ENCODE measurements at regions not wholly inside any gene's neighbourhood (a gene's known extent, or its start where the extent isn't known, plus 50 kb on each side); places are given as distances from the start of the nearest gene placed in this dataset.

- DNase-seq (ENCODE audit: low spot score) = no peak
These were observed 193.5 kb upstream of the PCDH17 start for GRCh38 chr13:57438072-57438471.

GRCh38 chr13:57443494-57443893 is 188.1 kb upstream of the PCDH17 start:
- no peak for DNase-seq (ENCODE audit: low spot score)

DNA sequence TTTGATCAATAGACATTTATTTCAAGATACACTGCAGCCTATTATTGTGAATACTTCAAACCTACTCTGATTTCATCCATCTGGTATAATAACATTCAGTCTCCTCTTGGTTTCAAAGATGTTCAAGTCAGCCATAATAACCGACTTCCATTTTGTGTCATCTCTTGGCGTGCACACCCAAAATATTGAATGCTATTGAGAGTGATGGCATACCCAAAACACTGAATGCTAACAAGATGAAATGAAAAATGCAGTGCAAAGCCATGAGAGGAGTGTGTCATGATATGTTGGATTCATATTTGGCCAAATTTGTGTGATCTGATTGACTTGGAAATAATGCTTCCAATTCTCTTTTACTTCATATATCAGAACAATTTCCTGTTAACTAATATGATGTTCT is 181.2 kb upstream of the PCDH17 start:
- DNase-seq (ENCODE audit: low spot score) = no peak

DNA sequence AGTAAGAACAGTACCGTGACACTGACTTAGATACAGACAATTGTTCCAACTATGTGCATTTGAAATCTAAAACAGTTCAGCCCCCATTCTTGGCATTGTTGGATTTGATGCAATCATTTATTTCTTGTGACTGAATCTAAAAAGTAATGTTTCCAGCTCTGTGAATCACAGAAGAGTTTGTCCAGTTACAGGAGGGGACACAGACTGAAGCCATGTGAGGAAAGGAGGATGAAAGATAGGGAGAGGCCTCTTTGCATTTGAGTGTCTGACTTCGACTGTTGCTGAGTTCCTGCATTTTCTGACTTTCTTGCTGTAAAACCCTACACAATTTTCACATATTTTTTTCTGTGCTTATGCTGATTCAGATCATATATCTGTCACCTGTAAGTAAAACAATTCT is 179.3 kb upstream of the PCDH17 start:
- DNase-seq (ENCODE audit: low spot score) = no peak

GRCh38 chr13:57470491-57470890 is 161.1 kb upstream of the PCDH17 start:
- no peak for DNase-seq (ENCODE audit: low spot score)

- DNase-seq (ENCODE audit: low spot score) = no peak
These were observed 140.2 kb upstream of the PCDH17 start for GRCh38 chr13:57491318-57491717.

DNA sequence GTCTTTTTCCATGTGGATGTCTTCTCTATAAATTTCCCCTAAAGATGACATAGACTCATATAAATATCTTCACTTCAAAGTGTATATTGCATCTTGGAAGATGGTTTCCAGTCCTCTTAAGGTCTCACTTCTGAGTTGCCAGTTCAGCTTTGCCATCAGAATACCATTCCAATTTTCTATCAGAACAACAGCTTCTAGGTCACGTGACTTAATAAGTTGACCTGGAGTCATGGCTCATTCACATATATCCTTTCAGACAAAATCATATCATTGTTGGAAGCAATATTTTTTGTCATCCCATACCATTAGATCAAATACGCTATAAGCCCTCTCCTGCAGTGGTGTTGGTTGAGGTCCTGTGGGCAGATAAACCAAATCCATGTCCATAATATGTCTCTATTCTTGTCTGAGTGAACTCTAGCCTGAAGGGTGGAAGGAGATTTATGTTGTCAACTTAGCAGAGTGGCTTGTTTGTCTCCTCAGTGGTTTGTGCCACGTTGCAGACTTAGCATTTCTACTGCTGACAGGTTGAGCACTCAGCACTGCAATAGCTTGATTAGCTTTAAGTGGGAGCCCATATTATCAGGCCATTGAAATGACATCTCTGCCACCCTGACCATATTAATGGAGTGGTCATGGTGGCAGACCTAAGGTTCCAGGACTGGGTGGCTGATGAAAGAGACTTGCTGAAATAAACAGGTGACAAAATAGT is 123.6 kb upstream of the PCDH17 start:
- DNase-seq (ENCODE audit: low spot score) = no peak

- no peak for DNase-seq (ENCODE audit: low spot score)
These were observed 119.9 kb upstream of the PCDH17 start for GRCh38 chr13:57511603-57512002.

GRCh38 chr13:57527114-57527735 is 104.3 kb upstream of the PCDH17 start:
- no peak for DNase-seq (ENCODE audit: low spot score)

DNA sequence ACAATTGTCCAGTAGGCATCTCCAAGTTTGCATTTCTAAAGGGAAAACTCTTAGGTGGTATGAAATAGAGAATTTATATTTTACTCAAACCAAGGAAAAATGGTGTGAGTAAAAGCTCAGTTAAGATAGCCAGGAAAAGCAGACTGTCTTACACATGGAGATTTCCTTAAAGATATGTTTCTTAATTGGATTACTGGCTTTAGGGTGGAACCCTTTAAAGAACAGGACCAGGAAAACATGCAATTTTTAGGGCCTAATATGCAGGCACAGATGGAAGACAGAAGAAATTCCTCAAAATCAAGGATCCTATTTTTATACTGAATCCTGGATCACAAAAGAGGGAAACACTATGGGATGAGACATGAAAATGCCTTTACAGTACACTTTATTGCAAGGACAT is 100.3 kb upstream of the PCDH17 start:
- DNase-seq (ENCODE audit: low spot score) = peak; percentile 74

- DNase-seq (ENCODE audit: low spot score) = no peak
These were observed 84.6 kb upstream of the PCDH17 start for GRCh38 chr13:57546942-57547341.

- no peak for DNase-seq (ENCODE audit: low spot score)
These were observed 79.1 kb upstream of the PCDH17 start for GRCh38 chr13:57552437-57552836.

DNA sequence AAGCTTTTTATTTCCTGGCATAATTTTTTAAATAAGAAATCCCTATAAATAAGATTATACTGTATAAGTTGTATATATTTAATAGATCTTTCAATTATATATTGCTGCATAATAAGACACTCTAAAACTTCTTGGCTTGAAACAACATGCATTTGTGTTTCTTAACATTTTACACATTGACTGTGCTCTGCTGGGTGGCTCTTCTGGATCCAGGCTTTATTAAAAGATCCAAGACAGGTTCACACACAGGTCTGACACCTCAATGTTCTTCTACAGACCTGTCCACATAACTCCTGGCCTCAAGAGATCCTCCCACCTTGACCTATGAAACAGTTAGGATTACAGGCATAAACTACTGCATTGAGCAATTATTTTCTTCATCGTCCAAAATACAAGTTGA is 77.6 kb upstream of the PCDH17 start:
- DNase-seq (ENCODE audit: low spot score) = no peak

- DNase-seq (ENCODE audit: low spot score) = peak; percentile 33
These were observed 73.5 kb upstream of the PCDH17 start for GRCh38 chr13:57558051-57558467.

DNA sequence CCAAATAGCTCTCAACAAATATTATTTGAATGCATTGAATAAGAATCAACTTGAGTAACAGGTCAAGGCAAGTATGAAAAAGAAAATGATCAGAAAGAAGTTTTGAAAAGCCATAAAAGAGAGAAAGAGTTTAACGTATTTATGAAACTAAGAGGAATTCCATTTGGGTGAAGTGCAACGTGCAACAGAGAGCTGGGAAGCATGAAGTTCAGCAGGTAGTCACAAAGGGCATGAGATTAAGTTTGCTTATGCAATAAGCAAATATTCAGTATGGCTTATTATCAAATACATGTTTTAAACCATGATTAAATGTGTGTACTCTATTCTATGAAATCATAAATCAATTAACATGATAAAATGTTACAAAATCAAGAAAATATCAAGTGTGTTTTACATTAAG is 62.7 kb upstream of the PCDH17 start:
- DNase-seq (ENCODE audit: low spot score) = no peak

GRCh38 chr13:57569986-57570385 is 61.6 kb upstream of the PCDH17 start:
- DNase-seq (ENCODE audit: low spot score) = no peak

All from SK-N-DZ (cell line).